ENCODE measurements at regions not wholly inside any gene's neighbourhood (a gene's known extent, or its start where the extent isn't known, plus 50 kb on each side); places are given as distances from the start of the nearest gene placed in this dataset.
A peak's percentile ranks its signal among the peaks of the same experiment; 100 is the strongest.

GRCh38 chr17:77847221-77848085 is 111.0 kb upstream of the TNRC6C start:
- Histone ChIP-seq H3K4me1 (peaks cover 0 to 1% (median under 1%) of the 10 kb centered on the region in 4 donors), H3K27ac (no peak overlapping the region), H3K9me3 (no peaks in the 10 kb centered on the region), H3K36me3 (no peaks in the 10 kb centered on the region), H3K4me3 (no peak overlapping the region), H3K27me3 (no peaks in the 10 kb centered on the region)
- DNase-seq (no peak), ATAC-seq (ENCODE audit: low FRiP score in 2 of 2) (peak in 1 of 2 donors; percentile 13)
- WGBS, 2 donors = 79 to 87% methylated on average over 10 to 18 of the region's 20 CpGs
- TF ChIP-seq CTCF (IDR thresholded peaks at IDR 0.05) = no peak
- no peak for TF ChIP-seq POLR2A (IDR thresholded peaks at IDR 0.05)
- TF ChIP-seq EP300 (IDR thresholded peaks at IDR 0.05) = no peak
- no peak for TF ChIP-seq POLR2AphosphoS5 (IDR thresholded peaks at IDR 0.05)

DNA sequence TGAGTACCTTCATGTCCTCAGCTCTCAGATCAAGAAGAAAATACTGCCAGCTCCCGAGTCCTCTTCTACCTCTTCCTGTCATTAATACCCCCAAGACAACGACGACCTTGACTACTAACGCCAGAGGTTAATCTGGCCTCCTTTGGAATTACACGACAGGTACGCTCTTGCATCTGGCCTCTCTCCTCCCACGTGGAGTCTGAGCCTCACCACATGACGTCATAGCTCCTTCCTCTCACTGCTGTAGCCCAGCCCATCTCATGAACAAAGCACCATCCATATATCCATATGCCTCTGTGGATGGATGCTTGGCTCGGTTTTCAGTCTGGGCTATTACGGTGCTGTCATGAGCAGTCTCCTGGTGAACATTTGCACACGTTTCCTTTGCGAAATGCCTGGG is 110.2 kb upstream of the TNRC6C start:
- Histone ChIP-seq H3K9me3 (no peaks in the 10 kb centered on the region), H3K4me1 (no peaks in the 10 kb centered on the region), H3K27me3 (no peaks in the 10 kb centered on the region), H3K27ac (no peak overlapping the region), H3K4me3 (no peak overlapping the region), H3K36me3 (no peaks in the 10 kb centered on the region)
- ATAC-seq (ENCODE audit: low FRiP score in 2 of 2) (no peak), DNase-seq (no peak)
- TF ChIP-seq POLR2A (IDR thresholded peaks at IDR 0.05) (no peak), POLR2AphosphoS5 (IDR thresholded peaks at IDR 0.05) (no peak), CTCF (IDR thresholded peaks at IDR 0.05) (no peak), EP300 (IDR thresholded peaks at IDR 0.05) (no peak)
- 85 to 86% methylated on average over 12 of the region's 12 CpGs for WGBS, 2 donors

GRCh38 chr17:77849239-77849638 is 109.3 kb upstream of the TNRC6C start:
- no peak overlapping the region for H3K27ac ChIP-seq
- no peaks in the 10 kb centered on the region for H3K27me3 ChIP-seq
- ATAC-seq (ENCODE audit: low FRiP score in 2 of 2) (no peak), DNase-seq (no peak)
- H3K4me3 ChIP-seq = no peak overlapping the region
- no peak for TF ChIP-seq POLR2A (IDR thresholded peaks at IDR 0.05)
- TF ChIP-seq POLR2AphosphoS5 (IDR thresholded peaks at IDR 0.05) = no peak
- no peak for TF ChIP-seq CTCF (IDR thresholded peaks at IDR 0.05)
- TF ChIP-seq EP300 (IDR thresholded peaks at IDR 0.05) = no peak
- no peaks in the 10 kb centered on the region for H3K36me3 ChIP-seq
- H3K9me3 ChIP-seq = no peaks in the 10 kb centered on the region
- WGBS, 2 donors = 87 to 93% methylated on average over 6 of the region's 6 CpGs
- no peaks in the 10 kb centered on the region for H3K4me1 ChIP-seq

- Histone ChIP-seq H3K36me3 (no peaks in the 10 kb centered on the region), H3K27me3 (no peaks in the 10 kb centered on the region), H3K4me1 (no peaks in the 10 kb centered on the region), H3K9me3 (no peaks in the 10 kb centered on the region), H3K4me3 (no peak overlapping the region), H3K27ac (no peak overlapping the region)
- ATAC-seq (ENCODE audit: low FRiP score in 2 of 2) (no peak), DNase-seq (no peak)
- no peak for TF ChIP-seq POLR2AphosphoS5 (IDR thresholded peaks at IDR 0.05)
- TF ChIP-seq POLR2A (IDR thresholded peaks at IDR 0.05) = no peak
- no peak for TF ChIP-seq CTCF (IDR thresholded peaks at IDR 0.05)
- no peak for TF ChIP-seq EP300 (IDR thresholded peaks at IDR 0.05)
- 85 to 98% methylated on average over 5 of the region's 5 CpGs for WGBS, 2 donors
These were observed 106.6 kb upstream of the TNRC6C start for GRCh38 chr17:77851921-77852320.

- H3K4me3 ChIP-seq = no peak overlapping the region
- no peaks in the 10 kb centered on the region for H3K36me3 ChIP-seq
- 76 to 95% methylated on average over 6 to 14 of the region's 16 CpGs for WGBS, 2 donors
- TF ChIP-seq CTCF (IDR thresholded peaks at IDR 0.05) (no peak), EP300 (IDR thresholded peaks at IDR 0.05) (no peak), POLR2A (IDR thresholded peaks at IDR 0.05) (no peak), POLR2AphosphoS5 (IDR thresholded peaks at IDR 0.05) (no peak)
- H3K9me3 ChIP-seq = no peaks in the 10 kb centered on the region
- ATAC-seq (ENCODE audit: low FRiP score in 2 of 2) (no peak), DNase-seq (peak in 1 of 2 donors; percentile 68)
- H3K27me3 ChIP-seq = no peaks in the 10 kb centered on the region
- H3K27ac ChIP-seq = no peak overlapping the region
- no peaks in the 10 kb centered on the region for H3K4me1 ChIP-seq
These were observed 105.8 kb upstream of the TNRC6C start for GRCh38 chr17:77852731-77853130.

All from upper lobe of left lung (tissue), 6 donors.